ENCODE measurements at regions not wholly inside any gene's neighbourhood (a gene's known extent, or its start where the extent isn't known, plus 50 kb on each side); places are given as distances from the start of the nearest gene placed in this dataset.

DNA sequence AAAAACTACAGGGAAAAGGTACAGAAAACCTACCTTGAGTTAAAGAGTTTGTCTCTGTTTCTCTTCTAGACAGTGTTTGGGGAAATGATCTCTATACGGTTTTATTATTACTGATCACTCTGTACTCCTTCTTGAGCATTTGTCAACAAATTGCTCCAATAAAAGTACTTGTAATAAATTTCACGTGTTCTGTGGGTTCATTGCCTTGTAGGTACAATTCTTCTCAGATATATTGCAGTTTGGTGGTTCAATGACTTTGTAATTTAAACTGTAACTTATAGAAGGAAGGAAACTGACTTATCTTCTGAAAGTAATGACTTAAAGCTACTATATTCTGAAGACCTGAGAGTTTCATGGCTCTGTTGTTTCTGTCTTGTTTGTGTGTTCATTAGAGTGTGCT is 319.9 kb upstream of the PCSK5 start:
- TF ChIP-seq CTCF (IDR thresholded peaks at IDR 0.05 in 4 of 5, conservative IDR thresholded peaks at IDR 0.05 in 1 of 5): no peak
- no peak for TF ChIP-seq POLR2A (IDR thresholded peaks at IDR 0.05)
- in situ Hi-C loops (cut with MboI; ENCODE audit: low sequenced_read_pairs in 4 of 4) (no loop called here), intact Hi-C loops (cut with DNase I; ENCODE audit: low total_unique reads) (no loop called here)
- Histone ChIP-seq H3K4me3 (no peak overlapping the region), H3K9me3 (no peaks in the 10 kb centered on the region), H3K4me1 (no peaks in the 10 kb centered on the region), H3K36me3 (no peaks in the 10 kb centered on the region), H3K27ac (no peak overlapping the region), H3K27me3 (no peaks in the 10 kb centered on the region)
- DNase-seq: no peak
- ATAC-seq: no peak

DNA sequence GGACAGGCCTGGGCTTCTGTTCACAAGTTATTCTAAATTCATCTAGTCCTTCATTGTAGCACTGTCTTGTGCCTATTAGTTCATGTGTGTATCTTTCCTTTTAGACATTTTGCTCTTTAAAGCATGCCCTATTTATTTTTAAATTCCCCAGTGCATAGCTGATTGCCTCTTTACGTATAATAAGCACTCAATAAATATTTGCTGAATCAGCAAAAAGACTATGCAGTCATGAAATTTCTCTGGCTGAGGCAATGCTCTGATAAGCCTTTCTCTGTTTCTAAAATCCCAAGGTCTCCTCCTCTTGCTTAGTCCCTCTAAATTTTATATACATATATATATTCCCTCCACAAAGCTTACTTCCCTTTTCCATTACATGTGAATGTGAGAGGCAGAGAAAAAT is 315.9 kb upstream of the PCSK5 start:
- no peaks in the 10 kb centered on the region for H3K27me3 ChIP-seq
- H3K4me3 ChIP-seq: no peak overlapping the region
- H3K9me3 ChIP-seq: no peaks in the 10 kb centered on the region
- ATAC-seq (no peak), DNase-seq (no peak)
- no peaks in the 10 kb centered on the region for H3K36me3 ChIP-seq
- TF ChIP-seq CTCF (IDR thresholded peaks at IDR 0.05 in 4 of 5, conservative IDR thresholded peaks at IDR 0.05 in 1 of 5) (no peak), POLR2A (IDR thresholded peaks at IDR 0.05) (no peak)
- intact Hi-C loops (cut with DNase I; ENCODE audit: low total_unique reads): no loop called here
- H3K4me1 ChIP-seq: no peaks in the 10 kb centered on the region
- in situ Hi-C loops (cut with MboI; ENCODE audit: low sequenced_read_pairs in 4 of 4): no loop called here
- H3K27ac ChIP-seq: no peak overlapping the region

GRCh38 chr9:75582870-75583269 is 307.6 kb upstream of the PCSK5 start:
- Histone ChIP-seq H3K27me3 (no peaks in the 10 kb centered on the region), H3K36me3 (no peaks in the 10 kb centered on the region), H3K4me3 (no peak overlapping the region), H3K4me1 (no peaks in the 10 kb centered on the region), H3K9me3 (no peaks in the 10 kb centered on the region), H3K27ac (no peak overlapping the region)
- in situ Hi-C loops (cut with MboI; ENCODE audit: low sequenced_read_pairs in 4 of 4): no loop called here
- intact Hi-C loops (cut with DNase I; ENCODE audit: low total_unique reads): no loop called here
- DNase-seq (no peak), ATAC-seq (no peak)
- TF ChIP-seq CTCF (IDR thresholded peaks at IDR 0.05 in 4 of 5, conservative IDR thresholded peaks at IDR 0.05 in 1 of 5): no peak
- TF ChIP-seq POLR2A (IDR thresholded peaks at IDR 0.05): no peak

DNA sequence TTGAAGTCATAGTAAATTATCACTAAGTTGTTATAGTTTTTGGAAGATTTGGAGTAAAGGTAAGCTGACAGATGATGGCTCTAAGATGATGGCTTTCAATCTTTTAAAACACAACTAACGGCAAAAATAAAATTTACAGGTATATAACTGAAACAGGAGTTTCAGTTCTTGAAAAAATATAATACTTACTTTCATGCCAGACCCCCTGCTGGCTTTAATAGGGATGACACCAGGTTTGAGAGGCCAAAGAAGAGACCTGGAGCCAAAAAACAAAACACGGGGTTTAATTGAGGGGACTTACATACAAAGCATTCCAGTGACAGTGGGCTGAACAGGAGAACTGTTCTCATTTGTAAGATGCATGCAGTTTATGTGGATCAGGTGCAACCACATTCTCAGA is 301.7 kb upstream of the PCSK5 start:
- H3K27ac ChIP-seq: no peak overlapping the region
- no peaks in the 10 kb centered on the region for H3K4me1 ChIP-seq
- TF ChIP-seq CTCF (IDR thresholded peaks at IDR 0.05 in 4 of 5, conservative IDR thresholded peaks at IDR 0.05 in 1 of 5) (no peak), POLR2A (IDR thresholded peaks at IDR 0.05) (no peak)
- no peak for ATAC-seq
- H3K27me3 ChIP-seq: no peaks in the 10 kb centered on the region
- no peaks in the 10 kb centered on the region for H3K9me3 ChIP-seq
- H3K36me3 ChIP-seq: no peaks in the 10 kb centered on the region
- H3K4me3 ChIP-seq: no peak overlapping the region
- in situ Hi-C loops (cut with MboI; ENCODE audit: low sequenced_read_pairs in 4 of 4): no loop called here
- no peak for DNase-seq
- intact Hi-C loops (cut with DNase I; ENCODE audit: low total_unique reads): no loop called here

DNA sequence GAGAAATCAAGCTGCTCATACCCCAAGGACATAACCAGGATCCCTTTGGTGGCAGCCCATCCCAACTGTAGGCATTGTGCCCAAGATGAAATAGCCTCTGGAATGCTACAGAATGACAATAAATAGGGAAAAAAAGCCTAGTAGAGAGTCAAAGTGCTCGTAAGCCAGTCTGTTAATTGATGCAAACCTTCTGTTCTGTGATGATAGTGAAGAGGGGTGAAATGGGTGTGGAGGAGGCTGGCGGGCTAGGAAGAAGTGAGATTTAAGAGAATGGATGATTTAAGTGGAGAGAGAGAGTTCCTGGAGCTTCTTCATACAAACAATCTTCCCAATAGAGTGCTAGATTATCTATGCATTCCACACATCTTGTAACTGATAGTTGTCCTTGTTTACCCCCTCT is 301.0 kb upstream of the PCSK5 start:
- ATAC-seq (no peak), DNase-seq (no peak)
- intact Hi-C loops (cut with DNase I; ENCODE audit: low total_unique reads): no loop called here
- no peak overlapping the region for H3K27ac ChIP-seq
- no peaks in the 10 kb centered on the region for H3K36me3 ChIP-seq
- no peaks in the 10 kb centered on the region for H3K27me3 ChIP-seq
- TF ChIP-seq POLR2A (IDR thresholded peaks at IDR 0.05): no peak
- TF ChIP-seq CTCF (IDR thresholded peaks at IDR 0.05 in 4 of 5, conservative IDR thresholded peaks at IDR 0.05 in 1 of 5): no peak
- H3K9me3 ChIP-seq: no peaks in the 10 kb centered on the region
- no peaks in the 10 kb centered on the region for H3K4me1 ChIP-seq
- in situ Hi-C loops (cut with MboI; ENCODE audit: low sequenced_read_pairs in 4 of 4): no loop called here
- no peak overlapping the region for H3K4me3 ChIP-seq
